ENCODE measurements at regions not wholly inside any gene's neighbourhood (a gene's known extent, or its start where the extent isn't known, plus 50 kb on each side); places are given as distances from the start of the nearest gene placed in this dataset.

DNA sequence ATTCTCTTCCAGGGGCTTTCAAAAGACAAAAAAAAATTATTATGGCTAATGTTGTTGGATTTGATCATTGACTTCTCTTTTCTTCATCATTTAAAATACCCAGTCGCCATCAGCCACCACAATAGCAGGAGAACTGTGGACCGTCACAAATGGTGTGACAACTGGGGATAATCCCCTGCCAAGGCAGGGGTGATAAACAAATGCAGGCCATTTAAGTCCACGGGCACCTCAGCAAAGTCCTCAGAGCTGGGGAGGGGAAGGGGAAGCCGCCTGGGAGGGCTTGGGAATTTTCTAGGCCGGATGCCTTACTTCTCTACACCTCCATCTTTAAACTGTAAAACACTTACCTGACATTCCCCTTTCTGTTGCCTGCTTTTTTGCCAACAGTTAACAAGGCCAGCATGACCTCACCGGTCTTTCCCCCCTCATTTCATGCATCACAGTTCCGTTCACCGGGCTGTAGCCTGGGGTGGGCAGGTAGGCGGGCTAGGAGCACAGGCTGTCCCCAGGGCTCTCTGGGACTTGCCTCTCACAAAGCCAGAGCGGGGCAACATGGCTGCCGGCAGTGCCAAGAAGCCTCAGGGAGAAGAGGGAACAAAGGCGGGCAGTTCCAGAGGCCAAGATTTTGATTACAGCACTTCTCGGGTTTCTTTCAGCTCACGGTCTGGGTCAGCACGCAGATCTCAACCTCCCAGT lies 820.4 kb downstream of the BCL11A start:
- H3K4me1 Mint-ChIP-seq (ENCODE audit: low read depth), result no peaks in the 10 kb centered on the region
- no peak overlapping the region for H3K4me3 Mint-ChIP-seq
- no peak overlapping the region for H3K27ac Mint-ChIP-seq
- no peaks in the 10 kb centered on the region for H3K27me3 Mint-ChIP-seq
- no peaks in the 10 kb centered on the region for H3K9me3 Mint-ChIP-seq
- H3K36me3 Mint-ChIP-seq (ENCODE audit: low read depth), result no peaks in the 10 kb centered on the region

DNA sequence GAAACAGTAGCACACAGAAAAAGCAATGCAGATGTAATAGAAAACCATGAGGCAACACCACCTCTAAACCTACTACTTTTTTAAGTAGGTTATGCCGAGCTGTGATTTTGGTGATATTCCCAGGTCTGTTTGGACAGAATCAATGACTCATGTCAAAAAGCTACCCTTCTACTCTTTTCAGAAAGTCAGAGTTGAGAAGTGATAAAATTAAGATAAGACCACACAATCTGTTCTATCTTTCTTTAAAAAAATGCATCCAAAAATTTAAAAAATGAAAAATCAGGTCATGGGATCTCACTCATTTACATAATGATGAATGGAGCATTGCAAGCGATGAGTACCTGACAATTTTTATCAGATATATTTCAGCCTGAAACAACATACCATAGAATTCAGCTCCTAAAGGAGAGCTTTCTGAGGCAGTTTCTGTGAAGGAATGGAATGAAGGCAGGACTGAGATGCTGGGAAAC lies 826.3 kb downstream of the BCL11A start:
- no peaks in the 10 kb centered on the region for H3K27me3 Mint-ChIP-seq
- H3K4me3 Mint-ChIP-seq, result no peak overlapping the region
- peaks cover 7% of the 10 kb centered on the region for H3K4me1 Mint-ChIP-seq (ENCODE audit: low read depth)
- H3K9me3 Mint-ChIP-seq, result no peaks in the 10 kb centered on the region
- no peaks in the 10 kb centered on the region for H3K36me3 Mint-ChIP-seq (ENCODE audit: low read depth)
- H3K27ac Mint-ChIP-seq, result no peak overlapping the region

DNA sequence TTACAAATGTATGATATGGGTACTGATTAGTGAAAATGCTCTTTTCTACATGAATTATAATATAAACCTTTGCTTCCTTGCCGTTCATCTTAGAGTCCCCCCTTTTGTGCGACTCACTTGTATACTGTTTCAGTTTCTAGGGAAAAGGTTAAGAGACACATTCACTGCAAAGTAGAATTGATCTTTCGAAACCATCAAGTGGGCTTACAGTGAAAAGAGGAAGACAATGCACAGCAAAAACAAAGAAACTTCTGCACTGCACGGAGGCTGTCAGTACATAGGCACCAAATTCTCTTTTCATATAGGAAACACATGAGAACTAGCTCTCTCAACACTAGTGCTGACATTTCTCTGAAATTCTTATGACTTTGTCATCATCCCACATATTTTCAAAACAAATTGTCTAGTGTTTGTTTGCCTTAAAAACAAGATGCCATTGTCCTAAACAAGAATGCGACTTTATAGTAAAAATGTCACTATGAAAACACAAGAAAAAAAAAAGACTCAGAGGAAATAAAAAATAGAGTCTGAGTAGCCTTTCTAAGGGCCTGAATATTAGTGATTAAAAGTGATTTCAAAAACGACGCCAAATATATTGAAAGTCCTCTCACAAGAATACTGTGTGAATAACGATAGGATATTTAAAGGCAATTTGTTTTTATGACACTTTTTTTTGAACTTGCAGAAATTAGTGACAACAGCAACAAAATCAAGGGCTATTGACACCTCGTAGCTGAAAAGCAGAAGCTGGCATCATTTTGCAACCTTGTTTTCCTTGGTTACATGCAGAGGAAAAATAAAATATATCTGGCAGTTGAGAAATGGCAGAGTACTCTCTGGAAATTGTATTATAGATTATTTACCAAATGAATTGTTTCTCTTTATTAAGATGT lies 827.0 kb downstream of the BCL11A start:
- no peak overlapping the region for H3K27ac Mint-ChIP-seq
- peaks cover 7% of the 10 kb centered on the region for H3K4me1 Mint-ChIP-seq (ENCODE audit: low read depth)

DNA sequence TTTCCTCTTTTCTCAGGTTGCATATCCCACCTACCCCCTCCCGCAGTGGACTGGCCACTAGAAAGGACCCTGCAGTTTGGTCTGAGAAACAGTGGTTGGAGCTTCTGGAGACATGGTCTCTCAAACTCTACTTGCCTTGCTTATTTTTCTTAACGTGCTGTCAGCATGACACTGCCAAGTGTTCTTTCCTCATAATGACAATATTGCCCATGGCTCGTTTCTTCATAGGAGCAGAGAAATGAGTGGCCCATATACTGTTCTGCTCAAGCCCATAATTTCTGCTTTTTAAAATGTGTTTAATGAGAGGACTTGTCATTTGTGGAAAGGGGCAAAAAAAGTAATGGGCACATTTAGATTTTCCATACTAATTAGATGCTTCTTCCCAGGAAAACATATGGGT lies 828.7 kb downstream of the BCL11A start:
- H3K27ac Mint-ChIP-seq, result no peak overlapping the region
- H3K4me1 Mint-ChIP-seq (ENCODE audit: low read depth), result peaks cover 7% of the 10 kb centered on the region
- no peaks in the 10 kb centered on the region for H3K36me3 Mint-ChIP-seq (ENCODE audit: low read depth)
- H3K4me3 Mint-ChIP-seq, result no peak overlapping the region
- no peaks in the 10 kb centered on the region for H3K27me3 Mint-ChIP-seq
- H3K9me3 Mint-ChIP-seq, result no peaks in the 10 kb centered on the region

More for the DNA sequence above, 827.0 kb downstream of the BCL11A start:
- H3K4me3 Mint-ChIP-seq, result no peak overlapping the region
- H3K27me3 Mint-ChIP-seq, result no peaks in the 10 kb centered on the region
- no peaks in the 10 kb centered on the region for H3K36me3 Mint-ChIP-seq (ENCODE audit: low read depth)
- no peaks in the 10 kb centered on the region for H3K9me3 Mint-ChIP-seq

DNA sequence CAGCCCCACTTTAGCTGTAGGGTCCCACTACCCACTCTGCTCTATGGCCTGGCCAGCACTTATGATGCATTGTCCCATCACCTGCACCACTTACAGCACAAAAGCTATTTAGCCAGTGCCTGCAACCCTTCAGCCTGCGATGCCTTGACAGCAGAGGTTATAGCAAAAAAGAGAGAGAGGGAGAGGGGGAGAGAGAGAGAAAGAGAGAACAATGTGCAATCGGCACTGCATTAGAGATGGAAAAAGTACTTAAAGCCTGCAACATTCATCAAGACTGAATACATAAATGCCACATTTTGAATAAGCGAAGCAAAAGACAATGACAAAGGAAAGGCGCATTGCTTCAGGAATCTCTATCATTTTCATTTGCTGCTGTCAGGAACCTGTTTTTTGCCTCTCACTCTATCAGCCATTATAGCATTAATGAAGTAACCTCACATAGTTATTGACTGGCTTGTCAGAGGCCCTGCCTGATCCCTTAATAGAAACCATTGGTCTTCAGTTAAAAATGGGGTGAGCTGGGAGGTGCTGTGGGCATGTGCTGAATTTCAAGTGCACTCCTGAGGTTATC lies 833.1 kb downstream of the BCL11A start:
- Mint-ChIP-seq H3K9me3 (no peaks in the 10 kb centered on the region), H3K4me3 (no peak overlapping the region), H3K27ac (no peak overlapping the region), H3K4me1 (ENCODE audit: low read depth) (no peaks in the 10 kb centered on the region), H3K27me3 (no peaks in the 10 kb centered on the region), H3K36me3 (ENCODE audit: low read depth) (no peaks in the 10 kb centered on the region)

DNA sequence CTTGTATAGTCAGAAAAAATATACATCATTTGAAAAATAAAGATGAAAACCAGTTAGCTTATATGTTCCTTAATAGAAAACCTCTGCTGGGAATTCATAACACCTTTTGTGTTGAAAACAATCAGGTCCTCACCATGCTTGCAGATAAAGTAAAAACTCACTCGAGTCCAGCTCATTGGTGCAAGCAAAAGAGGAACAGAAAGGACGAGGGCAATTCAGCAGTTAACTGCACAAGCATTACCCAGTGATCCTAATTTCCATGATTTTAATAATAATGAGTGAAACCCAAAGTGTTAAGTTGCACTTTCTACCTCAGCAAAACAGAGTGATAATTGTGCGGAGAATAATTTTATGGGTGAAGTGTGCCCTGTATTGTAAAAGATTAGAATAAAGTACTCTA lies 839.9 kb downstream of the BCL11A start:
- no peak overlapping the region for H3K27ac Mint-ChIP-seq
- H3K36me3 Mint-ChIP-seq (ENCODE audit: low read depth), result no peaks in the 10 kb centered on the region
- no peak overlapping the region for H3K4me3 Mint-ChIP-seq
- H3K4me1 Mint-ChIP-seq (ENCODE audit: low read depth), result no peaks in the 10 kb centered on the region
- no peaks in the 10 kb centered on the region for H3K27me3 Mint-ChIP-seq
- no peaks in the 10 kb centered on the region for H3K9me3 Mint-ChIP-seq

DNA sequence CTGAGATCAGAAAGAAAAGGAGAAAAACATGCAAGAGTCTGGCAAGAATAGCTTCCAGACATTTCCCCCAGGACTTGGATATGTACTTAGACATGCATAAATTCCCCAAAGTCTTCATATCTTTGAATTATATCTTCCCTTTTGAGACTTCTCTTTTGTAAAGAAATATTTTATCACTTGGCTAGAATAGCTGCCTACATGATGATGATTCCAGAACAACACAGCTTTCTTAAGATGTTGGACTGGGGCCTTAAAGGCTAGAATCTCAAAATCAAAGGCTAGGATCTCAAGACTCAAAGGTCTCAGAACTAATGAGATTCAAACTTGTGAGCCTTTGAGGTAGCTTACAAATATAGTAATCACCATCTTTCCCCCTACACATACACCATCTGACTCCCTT lies 842.3 kb downstream of the BCL11A start:
- H3K27ac Mint-ChIP-seq, result no peak overlapping the region
- no peaks in the 10 kb centered on the region for H3K4me1 Mint-ChIP-seq (ENCODE audit: low read depth)
- no peaks in the 10 kb centered on the region for H3K36me3 Mint-ChIP-seq (ENCODE audit: low read depth)
- no peaks in the 10 kb centered on the region for H3K9me3 Mint-ChIP-seq
- no peaks in the 10 kb centered on the region for H3K27me3 Mint-ChIP-seq
- no peak overlapping the region for H3K4me3 Mint-ChIP-seq

DNA sequence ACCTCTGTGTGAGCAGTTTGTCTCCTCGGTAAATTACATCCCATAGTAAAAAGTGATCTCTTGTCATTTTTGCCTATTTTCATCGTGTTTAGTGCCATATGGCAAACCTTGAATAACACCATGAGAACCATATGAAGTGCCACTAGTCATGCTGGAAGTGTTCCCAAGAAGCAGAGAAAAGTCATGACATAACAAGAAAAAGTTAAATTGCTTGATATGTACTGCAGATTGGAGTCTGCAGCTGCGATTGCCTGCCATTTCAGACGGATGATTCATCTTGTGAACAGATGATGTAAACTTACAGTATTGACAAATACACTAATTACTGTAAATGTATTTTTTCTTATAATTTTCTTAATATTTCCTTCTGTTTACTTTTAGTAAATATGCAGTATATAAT lies 846.7 kb downstream of the BCL11A start:
- Mint-ChIP-seq H3K4me3 (no peak overlapping the region), H3K9me3 (peaks cover 14% of the 10 kb centered on the region), H3K27ac (no peak overlapping the region), H3K36me3 (ENCODE audit: low read depth) (no peaks in the 10 kb centered on the region), H3K27me3 (no peaks in the 10 kb centered on the region), H3K4me1 (ENCODE audit: low read depth) (no peaks in the 10 kb centered on the region)

DNA sequence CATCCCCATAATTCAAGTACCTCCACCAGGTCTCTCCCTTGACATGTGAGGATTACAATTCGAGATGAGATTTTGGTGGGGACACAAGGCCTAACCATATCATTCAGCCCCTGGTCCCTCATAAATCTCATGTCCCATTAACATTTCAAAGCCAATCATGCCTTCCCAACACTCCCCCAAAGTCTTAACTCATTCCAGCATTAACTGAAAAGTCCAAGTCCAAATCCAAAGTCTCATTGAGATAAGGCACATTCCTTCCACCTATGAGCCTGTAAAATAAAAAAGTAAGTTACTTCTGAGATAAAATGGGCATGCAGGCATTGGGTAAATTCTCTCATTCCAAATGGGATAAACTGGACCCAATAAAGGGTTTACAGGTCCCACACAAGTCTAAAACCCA lies 849.7 kb downstream of the BCL11A start:
- Mint-ChIP-seq H3K4me1 (ENCODE audit: low read depth) (no peaks in the 10 kb centered on the region), H3K27me3 (no peaks in the 10 kb centered on the region), H3K9me3 (peaks cover 14% of the 10 kb centered on the region), H3K27ac (no peak overlapping the region), H3K36me3 (ENCODE audit: low read depth) (no peaks in the 10 kb centered on the region), H3K4me3 (no peak overlapping the region)

DNA sequence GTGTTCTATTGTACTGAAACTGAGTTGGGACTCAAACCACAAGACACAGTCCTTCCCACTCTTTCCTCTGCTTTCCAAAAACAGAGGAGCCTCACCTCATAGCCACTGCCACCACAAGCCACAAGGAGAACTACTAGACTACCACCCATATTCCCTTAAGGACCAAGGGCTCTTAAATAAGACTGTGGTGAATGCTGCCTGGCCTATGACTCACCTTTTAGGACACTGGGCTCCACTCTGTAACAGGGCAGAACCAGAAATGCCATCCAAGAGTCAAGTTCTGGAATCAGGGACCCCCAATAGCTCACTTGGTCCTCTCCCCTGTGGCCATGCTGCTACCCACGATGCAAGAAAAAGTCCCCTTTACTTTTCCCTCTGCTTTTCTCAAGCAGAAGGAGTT lies 851.4 kb downstream of the BCL11A start:
- H3K4me3 Mint-ChIP-seq, result no peak overlapping the region
- no peaks in the 10 kb centered on the region for H3K27me3 Mint-ChIP-seq
- H3K4me1 Mint-ChIP-seq (ENCODE audit: low read depth), result no peaks in the 10 kb centered on the region
- no peak overlapping the region for H3K27ac Mint-ChIP-seq
- H3K9me3 Mint-ChIP-seq, result peaks cover 14% of the 10 kb centered on the region
- no peaks in the 10 kb centered on the region for H3K36me3 Mint-ChIP-seq (ENCODE audit: low read depth)

DNA sequence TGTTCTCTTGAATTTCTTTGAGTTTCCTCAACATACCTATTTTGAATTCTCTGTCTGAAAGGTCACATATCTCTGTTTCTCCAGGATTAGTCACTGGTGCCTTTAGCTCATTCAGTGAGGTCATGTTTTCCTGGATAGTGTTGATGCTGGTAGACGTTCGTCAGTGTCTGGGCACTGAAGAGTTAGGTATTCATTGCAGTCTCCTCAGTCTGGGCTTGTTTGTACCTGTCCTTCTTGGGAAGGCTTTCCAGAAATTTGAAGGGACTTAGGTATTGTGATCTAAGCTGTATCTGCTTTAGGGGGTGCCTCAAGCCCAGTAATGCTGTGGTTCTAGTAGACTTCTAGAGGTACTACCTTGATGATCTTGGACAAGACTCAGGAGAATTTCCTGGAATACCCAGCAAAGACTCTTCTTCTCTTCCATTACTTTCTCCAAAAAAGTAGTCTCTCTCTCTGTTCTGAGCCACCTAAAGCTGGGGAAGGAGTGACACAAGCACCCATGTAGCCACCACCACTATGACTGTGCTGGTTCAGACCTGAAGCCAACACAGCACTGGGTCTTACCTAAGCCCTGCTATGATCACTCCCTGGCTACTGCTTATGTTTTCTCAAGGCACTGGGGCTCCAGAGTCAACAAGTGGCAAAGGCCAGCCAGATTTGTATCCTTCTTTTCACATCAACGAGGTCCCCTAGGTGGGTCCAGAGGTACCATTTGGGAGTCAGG lies 852.0 kb downstream of the BCL11A start:
- Mint-ChIP-seq H3K4me1 (ENCODE audit: low read depth) (no peaks in the 10 kb centered on the region), H3K27me3 (no peaks in the 10 kb centered on the region), H3K36me3 (ENCODE audit: low read depth) (no peaks in the 10 kb centered on the region), H3K4me3 (no peak overlapping the region), H3K27ac (no peak overlapping the region), H3K9me3 (peaks cover 17% of the 10 kb centered on the region)

DNA sequence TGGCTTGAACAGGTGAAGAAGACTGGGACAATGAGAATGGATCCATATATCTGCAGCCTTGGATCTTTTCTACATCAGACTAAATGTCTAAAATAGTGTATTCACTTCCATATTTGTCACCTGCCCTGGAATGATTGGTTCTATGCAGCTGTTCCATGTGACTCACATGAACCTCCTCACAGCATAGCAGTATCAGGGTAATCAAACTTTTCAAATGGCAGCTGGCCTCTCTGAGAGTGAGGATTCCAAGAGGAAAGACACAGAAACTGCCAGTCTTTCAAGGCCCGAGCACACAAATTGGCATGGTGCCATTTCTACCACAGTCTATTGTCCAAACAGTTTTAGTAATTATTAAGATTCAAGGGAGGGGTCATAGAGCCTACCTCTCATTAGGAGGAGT lies 859.3 kb downstream of the BCL11A start:
- Mint-ChIP-seq H3K36me3 (ENCODE audit: low read depth) (no peaks in the 10 kb centered on the region), H3K27me3 (no peaks in the 10 kb centered on the region), H3K9me3 (peaks cover 12% of the 10 kb centered on the region), H3K27ac (no peak overlapping the region), H3K4me1 (ENCODE audit: low read depth) (no peaks in the 10 kb centered on the region), H3K4me3 (no peak overlapping the region)

DNA sequence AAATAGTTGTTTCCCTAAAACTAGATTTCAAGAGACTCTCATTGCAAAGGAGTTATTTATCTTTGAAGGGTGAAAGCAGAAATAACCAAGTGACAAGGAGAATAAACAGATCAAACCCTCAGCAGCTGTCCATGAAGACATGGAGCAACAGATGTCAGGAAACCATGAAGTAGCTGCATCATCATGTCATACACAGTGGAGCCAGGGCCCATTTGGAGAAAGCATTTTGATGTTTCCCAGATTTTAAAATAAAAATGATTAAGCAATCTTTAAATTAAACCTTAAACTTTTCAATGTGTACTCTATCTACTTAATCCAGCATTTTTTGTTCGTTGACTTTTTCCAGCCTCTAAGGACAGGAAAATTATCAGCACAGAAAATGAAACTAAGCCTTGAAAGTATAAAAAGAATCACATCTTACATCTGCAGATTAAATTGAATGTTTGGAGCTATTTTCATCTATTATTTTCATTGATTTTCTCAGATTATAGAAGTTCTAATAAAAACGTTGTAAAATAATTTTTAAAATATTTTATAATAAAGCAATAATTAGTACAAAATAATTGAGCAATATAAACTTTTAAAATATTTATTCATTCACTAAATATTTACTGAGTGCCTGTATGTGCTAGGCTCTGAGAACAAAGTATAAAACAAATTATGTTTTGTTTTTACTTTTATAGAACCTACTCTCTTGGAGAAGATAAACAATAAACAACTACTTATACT lies 860.1 kb downstream of the BCL11A start:
- Mint-ChIP-seq H3K4me3 (no peak overlapping the region), H3K27ac (no peak overlapping the region), H3K4me1 (ENCODE audit: low read depth) (no peaks in the 10 kb centered on the region), H3K27me3 (no peaks in the 10 kb centered on the region), H3K9me3 (peaks cover 12% of the 10 kb centered on the region), H3K36me3 (ENCODE audit: low read depth) (no peaks in the 10 kb centered on the region)

DNA sequence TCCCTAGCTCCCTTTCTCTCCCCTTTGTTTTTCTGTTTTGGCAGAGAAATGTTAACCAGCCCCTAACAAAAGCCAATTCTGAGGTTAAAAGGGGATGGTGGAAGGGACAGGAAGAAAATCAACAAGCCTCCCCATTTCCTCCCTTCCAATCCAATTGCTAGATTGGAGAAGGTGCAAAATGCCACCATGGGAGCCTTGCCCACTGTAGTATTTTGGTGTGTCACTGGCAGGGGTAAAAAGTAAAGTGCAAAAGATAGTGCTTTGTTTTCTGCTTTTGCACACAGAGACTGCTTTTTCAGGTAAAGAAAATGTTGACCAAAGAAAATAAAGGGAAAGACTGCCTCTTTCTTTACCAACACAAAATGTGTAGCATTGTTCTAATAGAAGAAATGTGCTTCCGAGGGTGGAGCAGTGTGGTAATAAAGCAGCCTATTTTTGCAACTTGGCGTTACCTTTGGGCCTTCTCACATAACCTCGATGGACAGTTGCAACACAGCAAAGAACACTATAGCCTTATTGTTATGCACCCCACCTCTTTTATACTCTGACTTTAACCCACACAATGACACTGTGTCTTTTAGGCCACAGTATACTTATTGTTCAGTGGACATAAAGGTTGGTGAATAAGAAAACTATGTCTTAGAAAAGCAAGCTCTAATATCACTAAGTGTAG lies 861.8 kb downstream of the BCL11A start:
- Mint-ChIP-seq H3K36me3 (ENCODE audit: low read depth) (no peaks in the 10 kb centered on the region), H3K27me3 (no peaks in the 10 kb centered on the region), H3K4me1 (ENCODE audit: low read depth) (no peaks in the 10 kb centered on the region), H3K27ac (no peak overlapping the region), H3K4me3 (no peak overlapping the region), H3K9me3 (peaks cover 15% of the 10 kb centered on the region)
